IMR-90 (cell line): ENCODE measurements at regions not wholly inside any gene's neighbourhood (a gene's known extent, or its start where the extent isn't known, plus 50 kb on each side); places are given as distances from the start of the nearest gene placed in this dataset.

Experiments used
- FOS ChIP-seq: fragments of 150-350 bp; IDR thresholded peaks from 2 replicates; pipeline ENCODE4 v1.6.1; 2016; ENCODE audit warnings: low read depth, low read length
- MAZ ChIP-seq: IDR thresholded peaks from 2 replicates; pipeline ENCODE4 v1.6.1; 2012; ENCODE audit warnings: low read depth, mild to moderate bottlenecking, low read length, improper control_type of control experiment, moderate library complexity, borderline replicate concordance
- MXI1 ChIP-seq: IDR thresholded peaks from 2 replicates; pipeline ENCODE4 v1.6.1; 2012; ENCODE audit warnings: low read depth, mild to moderate bottlenecking, low read length, moderate library complexity, borderline replicate concordance
- NFE2L2 ChIP-seq: fragments of 150-350 bp; IDR thresholded peaks from 2 replicates; pipeline ENCODE4 v1.6.1; 2016; ENCODE audit warnings: low read depth, mild to moderate bottlenecking, low read length
- POLR2A ChIP-seq: IDR thresholded peaks from 2 replicates; pipeline ENCODE4 v1.6.1; 2012; ENCODE audit warnings: mild to moderate bottlenecking, low read depth, low read length
- RAD21 ChIP-seq: IDR thresholded peaks from 2 replicates; pipeline ENCODE4 v1.6.1; 2012; ENCODE audit warnings: low read length, improper control_type of control experiment
- RCOR1 ChIP-seq: IDR thresholded peaks from 2 replicates; pipeline ENCODE4 v1.6.1; 2012; ENCODE audit warnings: mild to moderate bottlenecking, low read length, improper control_type of control experiment; ENCODE audit not compliant: insufficient replicate concordance
- RFX5 ChIP-seq: IDR thresholded peaks from 2 replicates; pipeline ENCODE4 v1.8.0; 2012; ENCODE audit warnings: low read depth, mild to moderate bottlenecking, low read length, moderate library complexity
- SMC3 ChIP-seq: fragments of 150-350 bp; IDR thresholded peaks from 2 replicates; pipeline ENCODE4 v1.6.1; 2016; ENCODE audit warnings: low read depth, mild to moderate bottlenecking, antibody characterized with exemption, low read length, moderate library complexity
- TF ChIP-seq, protein P1 (sequence below): conservative IDR thresholded peaks from 2 replicates; pipeline ENCODE4 v1.5.1; 2012; ENCODE audit warnings: mild to moderate bottlenecking, low read depth, low read length, improper control_type of control experiment
- TF ChIP-seq, protein P2 (sequence below): fragments of 150-350 bp; IDR thresholded peaks from 2 replicates; pipeline ENCODE4 v1.6.1; 2016; ENCODE audit warnings: low read depth, mild to moderate bottlenecking, low read length, moderate library complexity, borderline replicate concordance

DNA sequence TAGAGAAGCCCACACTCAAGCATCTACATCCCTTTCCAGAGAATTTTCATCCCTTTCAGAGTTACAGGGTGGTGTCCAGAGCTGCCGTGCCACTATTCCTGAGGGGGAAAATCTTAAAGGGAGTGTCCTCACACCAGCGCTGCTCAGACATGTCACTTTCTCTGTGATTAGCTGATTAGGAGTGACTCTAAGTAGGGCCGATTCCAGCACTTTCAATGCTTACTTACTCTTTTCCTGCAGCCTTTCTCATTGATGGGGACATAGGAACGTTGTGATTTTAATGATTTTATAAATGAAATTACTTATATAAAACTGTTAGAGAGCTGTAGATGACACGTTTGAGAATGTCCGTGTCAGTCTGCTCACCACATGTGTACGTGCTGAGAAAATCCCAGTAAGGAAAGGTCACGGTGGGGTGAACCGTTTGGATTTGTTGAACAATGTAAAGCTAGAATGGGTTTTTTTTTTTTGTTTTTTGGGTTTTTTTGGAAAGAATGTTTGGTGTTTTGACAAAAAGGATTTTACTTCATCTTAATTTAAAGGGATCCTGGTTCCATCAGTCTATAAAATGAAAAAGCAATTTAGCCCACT is 56.6 kb upstream of the SPATA13 start:
- TF ChIP-seq, protein P1, sequence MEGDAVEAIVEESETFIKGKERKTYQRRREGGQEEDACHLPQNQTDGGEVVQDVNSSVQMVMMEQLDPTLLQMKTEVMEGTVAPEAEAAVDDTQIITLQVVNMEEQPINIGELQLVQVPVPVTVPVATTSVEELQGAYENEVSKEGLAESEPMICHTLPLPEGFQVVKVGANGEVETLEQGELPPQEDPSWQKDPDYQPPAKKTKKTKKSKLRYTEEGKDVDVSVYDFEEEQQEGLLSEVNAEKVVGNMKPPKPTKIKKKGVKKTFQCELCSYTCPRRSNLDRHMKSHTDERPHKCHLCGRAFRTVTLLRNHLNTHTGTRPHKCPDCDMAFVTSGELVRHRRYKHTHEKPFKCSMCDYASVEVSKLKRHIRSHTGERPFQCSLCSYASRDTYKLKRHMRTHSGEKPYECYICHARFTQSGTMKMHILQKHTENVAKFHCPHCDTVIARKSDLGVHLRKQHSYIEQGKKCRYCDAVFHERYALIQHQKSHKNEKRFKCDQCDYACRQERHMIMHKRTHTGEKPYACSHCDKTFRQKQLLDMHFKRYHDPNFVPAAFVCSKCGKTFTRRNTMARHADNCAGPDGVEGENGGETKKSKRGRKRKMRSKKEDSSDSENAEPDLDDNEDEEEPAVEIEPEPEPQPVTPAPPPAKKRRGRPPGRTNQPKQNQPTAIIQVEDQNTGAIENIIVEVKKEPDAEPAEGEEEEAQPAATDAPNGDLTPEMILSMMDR, result no peak
- TF ChIP-seq RAD21, result no peak
- no peak for TF ChIP-seq SMC3
- TF ChIP-seq, protein P2, sequence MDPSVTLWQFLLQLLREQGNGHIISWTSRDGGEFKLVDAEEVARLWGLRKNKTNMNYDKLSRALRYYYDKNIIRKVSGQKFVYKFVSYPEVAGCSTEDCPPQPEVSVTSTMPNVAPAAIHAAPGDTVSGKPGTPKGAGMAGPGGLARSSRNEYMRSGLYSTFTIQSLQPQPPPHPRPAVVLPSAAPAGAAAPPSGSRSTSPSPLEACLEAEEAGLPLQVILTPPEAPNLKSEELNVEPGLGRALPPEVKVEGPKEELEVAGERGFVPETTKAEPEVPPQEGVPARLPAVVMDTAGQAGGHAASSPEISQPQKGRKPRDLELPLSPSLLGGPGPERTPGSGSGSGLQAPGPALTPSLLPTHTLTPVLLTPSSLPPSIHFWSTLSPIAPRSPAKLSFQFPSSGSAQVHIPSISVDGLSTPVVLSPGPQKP, result no peak
- no peak for TF ChIP-seq RCOR1
- no peak for TF ChIP-seq NFE2L2
- no peak for TF ChIP-seq RFX5
- TF ChIP-seq FOS, result no peak
- TF ChIP-seq POLR2A, result no peak
- no peak for TF ChIP-seq MAZ
- no peak for TF ChIP-seq MXI1
